Right atrium auricular region (tissue), 2 donors: ENCODE measurements at regions not wholly inside any gene's neighbourhood (a gene's known extent, or its start where the extent isn't known, plus 50 kb on each side); places are given as distances from the start of the nearest gene placed in this dataset.

Source experiments
- DNase-seq: peaks from one replicate; pipeline ENCODE4 v3.0.0-alpha.2; 2019; ENCODE audit warnings: low spot score
- H3K27ac ChIP-seq, 2 donors: fragments of 200-600 bp; sonication (generic); 1 replicate in 1 of 2; 2 replicates in 1 of 2; pipeline ENCODE4 v1.5.1; 2016 to 2019
- H3K27me3 ChIP-seq, 2 donors: fragments of 200-600 bp; sonication (generic); one replicate each; pipeline versions ENCODE4 v1.5.1 to v1.6.0; 2017 to 2019
- H3K36me3 ChIP-seq: fragments of 200-600 bp; sonication (generic); one replicate; pipeline ENCODE4 v1.5.1; 2016
- H3K4me1 ChIP-seq, 2 donors: fragments of 200-600 bp; sonication (generic); one replicate each; pipeline versions ENCODE4 v1.5.1 to v1.6.0; 2017 to 2019
- H3K4me3 ChIP-seq, 2 donors: fragments of 200-600 bp; sonication (generic); 1 replicate in 1 of 2; 2 replicates in 1 of 2; pipeline ENCODE4 v1.5.1; 2017 to 2019; ENCODE audit warnings: mild to moderate bottlenecking in 1 of 2, moderate library complexity in 1 of 2
- H3K9me3 ChIP-seq, 2 donors: fragments of 200-600 bp; sonication (generic); one replicate each; pipeline ENCODE4 v1.5.1; 2019
- TF ChIP-seq, protein P1 (sequence below), 2 donors: fragments of 200-600 bp; sonication (generic); IDR thresholded peaks; one replicate each; pipeline ENCODE4 v1.5.1; 2019; ENCODE audit warnings: antibody characterized with exemption in 2 of 2

DNA sequence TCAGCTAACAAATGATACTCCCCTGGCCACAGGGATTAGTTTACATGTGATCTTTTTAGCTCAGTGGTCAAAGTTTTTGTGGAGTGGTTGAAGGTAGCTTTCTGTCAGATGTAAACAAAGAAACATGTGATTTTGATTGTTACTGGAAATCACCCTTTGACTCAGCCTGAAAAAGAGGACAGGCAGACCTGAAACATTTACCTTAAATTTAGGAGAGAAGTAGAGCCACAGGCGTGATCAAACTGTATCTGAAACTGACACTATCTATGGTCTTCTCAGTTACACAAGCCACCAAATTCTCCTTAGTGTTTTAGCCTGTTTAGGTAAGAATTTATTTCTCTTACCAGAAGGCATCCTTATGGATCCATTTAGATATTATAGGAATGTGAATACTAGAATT, 136.7 kb downstream of the CBLL2 start:
- no peak overlapping the region for H3K27ac ChIP-seq
- H3K36me3 ChIP-seq = no peaks in the 10 kb centered on the region
- H3K27me3 ChIP-seq = no peaks in the 10 kb centered on the region
- H3K4me1 ChIP-seq = no peaks in the 10 kb centered on the region
- H3K4me3 ChIP-seq = no peak overlapping the region
- TF ChIP-seq, protein P1, sequence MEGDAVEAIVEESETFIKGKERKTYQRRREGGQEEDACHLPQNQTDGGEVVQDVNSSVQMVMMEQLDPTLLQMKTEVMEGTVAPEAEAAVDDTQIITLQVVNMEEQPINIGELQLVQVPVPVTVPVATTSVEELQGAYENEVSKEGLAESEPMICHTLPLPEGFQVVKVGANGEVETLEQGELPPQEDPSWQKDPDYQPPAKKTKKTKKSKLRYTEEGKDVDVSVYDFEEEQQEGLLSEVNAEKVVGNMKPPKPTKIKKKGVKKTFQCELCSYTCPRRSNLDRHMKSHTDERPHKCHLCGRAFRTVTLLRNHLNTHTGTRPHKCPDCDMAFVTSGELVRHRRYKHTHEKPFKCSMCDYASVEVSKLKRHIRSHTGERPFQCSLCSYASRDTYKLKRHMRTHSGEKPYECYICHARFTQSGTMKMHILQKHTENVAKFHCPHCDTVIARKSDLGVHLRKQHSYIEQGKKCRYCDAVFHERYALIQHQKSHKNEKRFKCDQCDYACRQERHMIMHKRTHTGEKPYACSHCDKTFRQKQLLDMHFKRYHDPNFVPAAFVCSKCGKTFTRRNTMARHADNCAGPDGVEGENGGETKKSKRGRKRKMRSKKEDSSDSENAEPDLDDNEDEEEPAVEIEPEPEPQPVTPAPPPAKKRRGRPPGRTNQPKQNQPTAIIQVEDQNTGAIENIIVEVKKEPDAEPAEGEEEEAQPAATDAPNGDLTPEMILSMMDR (IDR thresholded peaks at IDR 0.05) = no peak
- no peak for DNase-seq
- H3K9me3 ChIP-seq = no peaks in the 10 kb centered on the region

DNA sequence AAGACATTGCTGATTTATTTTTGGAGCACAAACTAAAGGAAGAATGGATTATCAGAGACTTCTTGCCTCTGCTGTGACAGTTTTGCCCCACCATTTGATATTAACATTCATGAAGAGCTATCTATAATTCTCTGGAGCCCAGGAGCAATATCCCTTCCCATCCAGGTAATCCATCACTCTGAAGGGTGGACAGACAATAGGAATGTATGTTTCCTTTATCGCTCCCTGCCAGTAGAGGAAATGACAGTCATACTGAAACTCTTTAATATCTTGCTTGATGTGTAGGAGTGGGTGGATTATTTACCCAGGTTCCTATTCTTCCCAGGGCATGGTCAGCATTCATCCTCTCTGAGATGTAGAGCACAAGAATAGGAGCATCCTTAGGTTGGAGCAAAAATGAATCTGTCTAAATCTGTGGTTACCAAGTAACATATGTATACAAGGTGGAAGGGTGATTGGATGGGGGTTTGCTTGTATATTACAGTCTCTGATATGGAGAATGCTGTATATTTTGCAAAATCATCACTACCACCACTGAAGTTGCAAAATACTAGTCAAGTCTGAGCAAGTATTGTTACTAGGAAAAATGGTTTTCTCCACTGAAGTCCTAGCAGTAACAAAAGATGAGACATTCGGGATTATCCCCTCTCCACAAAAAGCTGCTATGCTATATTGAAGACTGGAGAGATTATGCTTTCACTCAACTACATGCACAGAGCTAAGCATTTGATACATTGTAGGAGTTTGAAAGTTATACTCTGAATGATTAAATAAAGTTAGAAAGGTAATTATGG, 151.6 kb downstream of the CBLL2 start:
- Histone ChIP-seq H3K36me3 (no peaks in the 10 kb centered on the region), H3K27me3 (no peaks in the 10 kb centered on the region), H3K4me3 (no peak overlapping the region), H3K27ac (no peak overlapping the region), H3K4me1 (no peaks in the 10 kb centered on the region), H3K9me3 (no peaks in the 10 kb centered on the region)
- TF ChIP-seq, protein P1 (IDR thresholded peaks at IDR 0.05) = no peak
- DNase-seq = no peak

DNA sequence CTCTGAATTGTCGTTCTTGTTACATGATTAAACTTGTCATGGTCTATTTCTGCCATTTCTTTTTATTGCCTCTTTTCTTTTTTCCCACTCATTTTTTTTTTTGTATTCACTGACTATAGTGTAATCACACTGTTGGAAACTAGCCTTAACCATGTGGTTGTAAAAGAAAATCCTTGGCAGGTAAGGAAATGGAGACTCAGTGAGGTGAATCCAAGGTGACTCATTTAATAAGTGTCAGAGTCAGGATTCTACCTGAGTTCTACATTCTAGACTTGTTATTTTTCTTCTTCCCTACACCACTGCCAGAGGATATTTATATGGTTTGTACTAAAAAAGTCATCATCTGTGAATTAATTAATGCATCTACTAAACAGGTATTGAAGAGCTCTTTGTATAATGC, 152.2 kb downstream of the CBLL2 start:
- Histone ChIP-seq H3K4me1 (no peaks in the 10 kb centered on the region), H3K27me3 (no peaks in the 10 kb centered on the region), H3K4me3 (no peak overlapping the region), H3K9me3 (no peaks in the 10 kb centered on the region), H3K27ac (no peak overlapping the region), H3K36me3 (no peaks in the 10 kb centered on the region)
- DNase-seq = no peak
- TF ChIP-seq, protein P1 (IDR thresholded peaks at IDR 0.05) = no peak

DNA sequence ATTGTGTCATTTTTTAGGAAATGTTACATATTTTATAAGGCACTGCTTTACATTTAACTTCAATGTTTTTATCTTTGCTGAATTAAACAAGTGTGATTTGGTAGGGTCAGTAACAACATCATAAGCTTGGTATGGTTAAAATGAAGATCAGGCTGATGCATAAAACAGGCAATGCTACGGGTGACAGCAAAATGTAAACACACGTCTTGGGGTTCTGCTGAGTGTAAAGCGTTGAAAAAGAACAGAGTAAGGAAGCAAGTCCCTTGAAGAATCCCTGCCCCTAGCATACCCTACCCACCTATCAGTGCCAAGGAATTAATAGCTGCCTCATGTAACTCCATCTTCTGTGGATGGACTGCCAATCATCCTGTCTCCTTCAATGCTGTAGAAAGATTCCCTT, 157.0 kb downstream of the CBLL2 start:
- TF ChIP-seq, protein P1 (IDR thresholded peaks at IDR 0.05) = no peak
- DNase-seq = no peak
- no peak overlapping the region for H3K4me3 ChIP-seq
- no peaks in the 10 kb centered on the region for H3K27me3 ChIP-seq
- H3K4me1 ChIP-seq = no peaks in the 10 kb centered on the region
- H3K36me3 ChIP-seq = no peaks in the 10 kb centered on the region
- no peaks in the 10 kb centered on the region for H3K9me3 ChIP-seq
- no peak overlapping the region for H3K27ac ChIP-seq

DNA sequence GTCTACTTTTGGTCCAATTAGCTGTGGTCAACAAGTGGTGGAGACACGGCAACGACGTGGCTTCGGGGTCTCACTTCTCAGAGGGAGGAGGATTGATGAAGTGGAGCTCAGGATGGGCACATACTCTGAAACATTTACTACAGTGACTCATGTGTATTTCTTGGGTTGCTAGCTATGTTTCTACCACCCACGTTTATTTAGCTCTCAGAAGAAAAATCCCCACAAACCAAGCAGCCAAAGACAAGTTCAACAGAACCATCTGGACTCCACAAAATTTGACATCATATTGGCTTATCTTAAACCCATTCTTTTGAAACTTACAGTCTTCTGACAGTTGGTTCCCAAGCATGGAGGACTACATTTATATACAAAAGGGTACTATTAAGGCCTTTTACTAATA, 158.0 kb downstream of the CBLL2 start:
- no peak overlapping the region for H3K4me3 ChIP-seq
- no peaks in the 10 kb centered on the region for H3K36me3 ChIP-seq
- H3K27me3 ChIP-seq = no peaks in the 10 kb centered on the region
- no peaks in the 10 kb centered on the region for H3K9me3 ChIP-seq
- TF ChIP-seq, protein P1 (IDR thresholded peaks at IDR 0.05) = no peak
- no peak for DNase-seq
- no peak overlapping the region for H3K27ac ChIP-seq
- no peaks in the 10 kb centered on the region for H3K4me1 ChIP-seq
